D721Med (cell line): ENCODE measurements at regions not wholly inside any gene's neighbourhood (a gene's known extent, or its start where the extent isn't known, plus 50 kb on each side); places are given as distances from the start of the nearest gene placed in this dataset.

ENCODE experiments used
- DNase-seq: peaks from one replicate; pipeline ENCODE4 v3.0.0; 2011; ENCODE audit warnings: low spot score; ENCODE audit not compliant: insufficient read length
- FAIRE-seq: peaks from 2 replicates; lab custom pipeline; 2011; peaks lifted over from hg19 to GRCh38; lab: Jason Lieb, UNC
- CTCF ChIP-seq: IDR thresholded peaks from 2 replicates; pipeline ENCODE4 v1.5.1; 2012; ENCODE audit warnings: mild to moderate bottlenecking, control low read depth; ENCODE audit not compliant: insufficient read depth; ENCODE audit errors: missing control alignments

GRCh38 chr15:29590701-29591100 lies 231.6 kb downstream of the TJP1 start:
- no peak for TF ChIP-seq CTCF
- FAIRE-seq = no peak
- no peak for DNase-seq

- no peak for DNase-seq
- no peak for TF ChIP-seq CTCF
These were observed 232.3 kb downstream of the TJP1 start for GRCh38 chr15:29589975-29590374.

GRCh38 chr15:29589416-29589815 lies 232.9 kb downstream of the TJP1 start:
- DNase-seq = no peak
- no peak for FAIRE-seq
- TF ChIP-seq CTCF = no peak

More at GRCh38 chr15:29589975-29590374, 232.3 kb downstream of the TJP1 start:
- no peak for FAIRE-seq

- no peak for DNase-seq
- FAIRE-seq = no peak
- no peak for TF ChIP-seq CTCF
These were observed 248.9 kb downstream of the TJP1 start for GRCh38 chr15:29573197-29573838.

- no peak for TF ChIP-seq CTCF
- no peak for FAIRE-seq
- no peak for DNase-seq
These were observed 250.4 kb downstream of the TJP1 start for GRCh38 chr15:29571792-29572431.

GRCh38 chr15:29570948-29571791 lies 251.1 kb downstream of the TJP1 start:
- TF ChIP-seq CTCF = no peak
- no peak for DNase-seq
- FAIRE-seq = no peak
